K562 (cell line): ENCODE measurements at regions not wholly inside any gene's neighbourhood (a gene's known extent, or its start where the extent isn't known, plus 50 kb on each side); places are given as distances from the start of the nearest gene placed in this dataset.

ENCODE experiments used
- BCL6 ChIP-seq: fragments of 250-450 bp; sonication (Bioruptor Pico); IDR thresholded peaks from 2 replicates; pipeline ENCODE4 v1.4.0; 2020
- CBFA2T3 ChIP-seq: fragments of 450-650 bp; IDR thresholded peaks from 2 replicates; pipeline ENCODE4 v1.6.1; 2017
- CEBPZ ChIP-seq: fragments of 150-350 bp; IDR thresholded peaks from 2 replicates; pipeline ENCODE4 v1.6.1; 2014; ENCODE audit warnings: low read depth, mild to moderate bottlenecking, low read length, borderline replicate concordance
- E4F1 ChIP-seq: fragments of 250-450 bp; sonication (Bioruptor Pico); IDR thresholded peaks from 2 replicates; pipeline ENCODE4 v1.5.0; 2021; ENCODE audit warnings: mild to moderate bottlenecking, borderline replicate concordance
- HMGXB4 ChIP-seq: sonication (generic); formaldehyde crosslinking; IDR thresholded peaks from 2 replicates; pipeline ENCODE4 v1.8.1; 2023; ENCODE audit warnings: mild to moderate bottlenecking, missing genetic modification reagents
- PHF21A ChIP-seq: fragments of 450-650 bp; IDR thresholded peaks from 2 replicates; pipeline ENCODE4 v1.6.1; 2017; ENCODE audit warnings: low read depth, borderline replicate concordance
- PKNOX1 ChIP-seq: fragments of 450-650 bp; IDR thresholded peaks from 2 replicates; pipeline ENCODE4 v1.6.1; 2016
- ZC3H8 ChIP-seq: fragments of 450-650 bp; IDR thresholded peaks from 2 replicates; pipeline ENCODE4 v1.6.1; 2017
- ZNF407 ChIP-seq: fragments of 450-650 bp; IDR thresholded peaks from 2 replicates; pipeline ENCODE4 v1.6.1; 2016; ENCODE audit warnings: low read depth
- ZNF830 ChIP-seq: fragments of 250-450 bp; sonication (Bioruptor Pico); IDR thresholded peaks from 2 replicates; pipeline ENCODE4 v1.5.0; 2021; ENCODE audit warnings: mild to moderate bottlenecking

- TF ChIP-seq CEBPZ: no peak
- TF ChIP-seq BCL6 (CRISPR knock-in tag): no peak
- no peak for TF ChIP-seq ZNF407
- no peak for TF ChIP-seq ZNF830 (CRISPR knock-in tag)
- no peak for TF ChIP-seq PHF21A
- TF ChIP-seq PKNOX1: peak; percentile 97
- no peak for TF ChIP-seq E4F1
- TF ChIP-seq CBFA2T3: peak; percentile 56
- no peak for TF ChIP-seq HMGXB4
- TF ChIP-seq ZC3H8: no peak
These were observed 185.0 kb downstream of the ANAPC1 start (continued) for GRCh38 chr2:111698743-111699554.
